Femur (tissue), 1 donor: ENCODE measurements at regions not wholly inside any gene's neighbourhood (a gene's known extent, or its start where the extent isn't known, plus 50 kb on each side); places are given as distances from the start of the nearest gene placed in this dataset.

ENCODE experiments used
- DNase-seq: peaks from one replicate; pipeline ENCODE4 v3.0.0-alpha.2; 2017

DNA sequence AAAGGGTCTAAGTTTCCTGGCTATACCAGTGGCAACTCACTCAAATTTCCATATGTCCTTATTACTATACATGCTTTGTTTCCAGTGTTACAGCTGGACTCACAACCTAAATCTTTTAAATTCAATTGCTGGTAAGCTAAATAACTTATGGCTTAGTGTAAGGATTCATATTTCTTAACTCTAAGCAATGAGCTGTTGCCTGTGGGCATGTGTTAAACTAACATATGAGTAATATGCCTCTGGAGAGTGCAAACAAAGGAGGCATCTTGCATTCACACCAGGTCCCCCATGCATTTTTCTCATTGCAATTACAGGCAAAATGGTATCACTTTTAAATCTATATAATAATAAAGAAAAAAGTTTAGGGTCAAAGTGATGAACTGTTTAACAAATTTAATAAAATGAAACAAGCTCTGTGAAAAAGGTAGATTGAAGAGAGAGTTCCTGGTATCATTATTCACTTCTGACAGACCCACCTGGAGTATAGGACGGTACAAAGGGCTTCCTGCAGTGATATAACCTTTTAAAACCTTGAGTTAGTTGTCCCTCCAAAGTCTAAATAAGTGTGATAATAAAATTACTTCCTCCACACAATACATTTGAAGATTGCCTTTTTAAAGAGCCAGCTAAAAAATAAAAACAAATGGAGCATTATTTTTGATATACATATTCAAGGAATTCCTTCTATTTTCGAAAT, 57.6 kb upstream of the HMGCLL1 start:
- no peak for DNase-seq

DNA sequence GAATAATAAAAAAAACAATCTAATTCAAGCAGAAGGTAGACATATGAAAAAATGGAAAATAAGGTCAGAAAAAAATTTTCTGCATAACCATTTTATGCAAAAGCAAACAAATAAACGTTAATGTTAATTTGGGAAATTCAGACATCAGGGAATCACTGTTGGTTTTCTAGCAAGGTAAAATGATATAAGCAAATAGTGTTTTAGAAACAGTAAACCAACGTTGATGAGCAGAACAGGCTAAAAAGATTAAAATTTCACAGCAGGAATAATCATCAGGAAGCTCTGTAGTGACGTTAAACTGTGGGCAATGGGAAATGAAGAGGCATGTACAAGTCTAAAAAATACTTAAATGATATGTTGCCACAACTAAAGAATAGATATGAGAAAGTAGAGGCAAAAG, 54.5 kb upstream of the HMGCLL1 start:
- no peak for DNase-seq

DNA sequence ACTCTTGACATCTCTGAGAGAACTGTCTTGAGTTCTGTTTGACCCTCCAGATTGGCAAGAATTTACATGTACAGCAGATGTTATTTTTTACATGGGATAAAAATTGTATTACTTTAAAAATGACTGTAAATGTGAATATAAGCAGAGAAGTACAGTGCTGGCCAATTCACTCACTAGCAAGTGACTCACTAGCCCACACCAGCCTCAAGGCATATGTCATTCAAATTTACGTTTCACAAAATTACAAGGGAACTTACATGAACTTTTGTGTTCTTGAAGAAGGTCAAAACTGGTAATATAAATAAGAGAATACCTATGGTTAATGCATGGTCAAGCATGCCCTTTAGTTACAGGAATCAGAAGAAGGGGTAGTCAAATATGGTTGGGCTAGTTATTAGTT, 54.0 kb upstream of the HMGCLL1 start:
- DNase-seq, result no peak
